ENCODE measurements at regions not wholly inside any gene's neighbourhood (a gene's known extent, or its start where the extent isn't known, plus 50 kb on each side); places are given as distances from the start of the nearest gene placed in this dataset.

GRCh38 chr2:9137379-9138150 is 69.0 kb upstream of the ASAP2 start:
- whole genome bisulfite sequencing (ENCODE audit: insufficient coverage): 70% methylated on average over 21 of the region's 24 CpGs
- no peak for DNase-seq
- no peaks in the 10 kb centered on the region for H3K27me3 ChIP-seq (ENCODE audit: control insufficient read depth, insufficient read depth, low read length)
- no peak overlapping the region for H3K27ac ChIP-seq (ENCODE audit: low read length)
- peaks cover 11% of the 10 kb centered on the region for H3K4me1 ChIP-seq (ENCODE audit: control insufficient read depth, insufficient read depth, low read length)
- H3K36me3 ChIP-seq (ENCODE audit: control insufficient read depth, insufficient read depth, low read length): no peaks in the 10 kb centered on the region
- peaks cover 3% of the 10 kb centered on the region for H3K9me3 ChIP-seq (replicated peaks; ENCODE audit: control insufficient read depth, low read depth, low read length)
- H3K4me3 ChIP-seq (ENCODE audit: low read length): no peak overlapping the region

- Histone ChIP-seq H3K4me3 (ENCODE audit: low read length) (no peak overlapping the region), H3K36me3 (ENCODE audit: control insufficient read depth, insufficient read depth, low read length) (no peaks in the 10 kb centered on the region), H3K27ac (ENCODE audit: low read length) (no peak overlapping the region), H3K27me3 (ENCODE audit: control insufficient read depth, insufficient read depth, low read length) (no peaks in the 10 kb centered on the region), H3K4me1 (ENCODE audit: control insufficient read depth, insufficient read depth, low read length) (peaks cover 7% of the 10 kb centered on the region), H3K9me3 (replicated peaks; ENCODE audit: control insufficient read depth, low read depth, low read length) (peaks cover 3% of the 10 kb centered on the region)
- no peak for DNase-seq
- 64% methylated on average over 10 of the region's 15 CpGs for WGBS (ENCODE audit: insufficient coverage)
Observed at GRCh38 chr2:9135822-9136558, 70.6 kb upstream of the ASAP2 start.

- WGBS (ENCODE audit: insufficient coverage): 98% methylated on average over 7 of the region's 8 CpGs
- Histone ChIP-seq H3K27ac (ENCODE audit: low read length) (no peak overlapping the region), H3K27me3 (ENCODE audit: control insufficient read depth, insufficient read depth, low read length) (no peaks in the 10 kb centered on the region), H3K36me3 (ENCODE audit: control insufficient read depth, insufficient read depth, low read length) (no peaks in the 10 kb centered on the region), H3K4me3 (ENCODE audit: low read length) (no peak overlapping the region), H3K4me1 (ENCODE audit: control insufficient read depth, insufficient read depth, low read length) (peaks cover 2% of the 10 kb centered on the region), H3K9me3 (replicated peaks; ENCODE audit: control insufficient read depth, low read depth, low read length) (peaks cover 7% of the 10 kb centered on the region)
- no peak for DNase-seq
Observed at GRCh38 chr2:9127316-9127715, 79.3 kb upstream of the ASAP2 start.

GRCh38 chr2:9126540-9126939 is 80.1 kb upstream of the ASAP2 start:
- no peak overlapping the region for H3K27ac ChIP-seq (ENCODE audit: low read length)
- no peak for DNase-seq
- H3K27me3 ChIP-seq (ENCODE audit: control insufficient read depth, insufficient read depth, low read length): no peaks in the 10 kb centered on the region
- H3K9me3 ChIP-seq (replicated peaks; ENCODE audit: control insufficient read depth, low read depth, low read length): peaks cover 7% of the 10 kb centered on the region
- no peak overlapping the region for H3K4me3 ChIP-seq (ENCODE audit: low read length)
- peaks cover 2% of the 10 kb centered on the region for H3K4me1 ChIP-seq (ENCODE audit: control insufficient read depth, insufficient read depth, low read length)
- WGBS (ENCODE audit: insufficient coverage): 100% methylated on average over 2 of the region's 3 CpGs
- H3K36me3 ChIP-seq (ENCODE audit: control insufficient read depth, insufficient read depth, low read length): no peaks in the 10 kb centered on the region

GRCh38 chr2:9124231-9124741 is 82.3 kb upstream of the ASAP2 start:
- H3K27me3 ChIP-seq (ENCODE audit: control insufficient read depth, insufficient read depth, low read length): no peaks in the 10 kb centered on the region
- peaks cover 7% of the 10 kb centered on the region for H3K9me3 ChIP-seq (replicated peaks; ENCODE audit: control insufficient read depth, low read depth, low read length)
- DNase-seq: no peak
- H3K36me3 ChIP-seq (ENCODE audit: control insufficient read depth, insufficient read depth, low read length): no peaks in the 10 kb centered on the region
- peaks cover 2% of the 10 kb centered on the region for H3K4me1 ChIP-seq (ENCODE audit: control insufficient read depth, insufficient read depth, low read length)
- WGBS (ENCODE audit: insufficient coverage): 54% methylated on average over 14 of the region's 14 CpGs
- H3K27ac ChIP-seq (ENCODE audit: low read length): no peak overlapping the region
- H3K4me3 ChIP-seq (ENCODE audit: low read length): no peak overlapping the region

- Histone ChIP-seq H3K27ac (ENCODE audit: low read length) (no peak overlapping the region), H3K4me3 (ENCODE audit: low read length) (no peak overlapping the region), H3K36me3 (ENCODE audit: control insufficient read depth, insufficient read depth, low read length) (no peaks in the 10 kb centered on the region), H3K9me3 (replicated peaks; ENCODE audit: control insufficient read depth, low read depth, low read length) (peaks cover 7% of the 10 kb centered on the region), H3K4me1 (ENCODE audit: control insufficient read depth, insufficient read depth, low read length) (peaks cover 2% of the 10 kb centered on the region), H3K27me3 (ENCODE audit: control insufficient read depth, insufficient read depth, low read length) (no peaks in the 10 kb centered on the region)
- DNase-seq: no peak
- 93% methylated on average over 3 of the region's 5 CpGs for WGBS (ENCODE audit: insufficient coverage)
Observed at GRCh38 chr2:9123069-9123468, 83.5 kb upstream of the ASAP2 start.

- no peaks in the 10 kb centered on the region for H3K27me3 ChIP-seq (ENCODE audit: control insufficient read depth, insufficient read depth, low read length)
- DNase-seq: no peak
- WGBS (ENCODE audit: insufficient coverage): 71% methylated on average over 6 of the region's 8 CpGs
Observed at GRCh38 chr2:9122367-9122766, 84.2 kb upstream of the ASAP2 start.

GRCh38 chr2:9118383-9118960 is 88.1 kb upstream of the ASAP2 start:
- Histone ChIP-seq H3K27ac (ENCODE audit: low read length) (no peak overlapping the region), H3K9me3 (replicated peaks; ENCODE audit: control insufficient read depth, low read depth, low read length) (no peaks in the 10 kb centered on the region), H3K4me1 (ENCODE audit: control insufficient read depth, insufficient read depth, low read length) (no peaks in the 10 kb centered on the region), H3K4me3 (ENCODE audit: low read length) (no peak overlapping the region), H3K27me3 (ENCODE audit: control insufficient read depth, insufficient read depth, low read length) (no peaks in the 10 kb centered on the region), H3K36me3 (ENCODE audit: control insufficient read depth, insufficient read depth, low read length) (no peaks in the 10 kb centered on the region)
- WGBS (ENCODE audit: insufficient coverage): 92% methylated on average over 4 of the region's 11 CpGs
- no peak for DNase-seq

More at GRCh38 chr2:9122367-9122766, 84.2 kb upstream of the ASAP2 start:
- no peak overlapping the region for H3K4me3 ChIP-seq (ENCODE audit: low read length)
- peaks cover 7% of the 10 kb centered on the region for H3K9me3 ChIP-seq (replicated peaks; ENCODE audit: control insufficient read depth, low read depth, low read length)
- no peak overlapping the region for H3K27ac ChIP-seq (ENCODE audit: low read length)
- peaks cover 2% of the 10 kb centered on the region for H3K4me1 ChIP-seq (ENCODE audit: control insufficient read depth, insufficient read depth, low read length)
- H3K36me3 ChIP-seq (ENCODE audit: control insufficient read depth, insufficient read depth, low read length): no peaks in the 10 kb centered on the region

- WGBS (ENCODE audit: insufficient coverage): 85% methylated on average over 2 of the region's 2 CpGs
- H3K4me1 ChIP-seq (ENCODE audit: control insufficient read depth, insufficient read depth, low read length): peaks cover 5% of the 10 kb centered on the region
- H3K9me3 ChIP-seq (replicated peaks; ENCODE audit: control insufficient read depth, low read depth, low read length): no peaks in the 10 kb centered on the region
- no peak overlapping the region for H3K4me3 ChIP-seq (ENCODE audit: low read length)
- no peak for DNase-seq
- H3K27ac ChIP-seq (ENCODE audit: low read length): no peak overlapping the region
- H3K36me3 ChIP-seq (ENCODE audit: control insufficient read depth, insufficient read depth, low read length): no peaks in the 10 kb centered on the region
- H3K27me3 ChIP-seq (ENCODE audit: control insufficient read depth, insufficient read depth, low read length): no peaks in the 10 kb centered on the region
Observed at GRCh38 chr2:9115229-9115628, 91.4 kb upstream of the ASAP2 start.

GRCh38 chr2:9114458-9114857 is 92.2 kb upstream of the ASAP2 start:
- no peak overlapping the region for H3K27ac ChIP-seq (ENCODE audit: low read length)
- no peaks in the 10 kb centered on the region for H3K27me3 ChIP-seq (ENCODE audit: control insufficient read depth, insufficient read depth, low read length)
- no peaks in the 10 kb centered on the region for H3K9me3 ChIP-seq (replicated peaks; ENCODE audit: control insufficient read depth, low read depth, low read length)
- peaks cover 5% of the 10 kb centered on the region for H3K4me1 ChIP-seq (ENCODE audit: control insufficient read depth, insufficient read depth, low read length)
- no peak overlapping the region for H3K4me3 ChIP-seq (ENCODE audit: low read length)
- no peaks in the 10 kb centered on the region for H3K36me3 ChIP-seq (ENCODE audit: control insufficient read depth, insufficient read depth, low read length)
- WGBS (ENCODE audit: insufficient coverage): no CpG with 5 or more reads among the region's 3 CpGs
- DNase-seq: no peak

Data from muscle of leg (tissue), 3 donors.